ENCODE measurements at regions not wholly inside any gene's neighbourhood (a gene's known extent, or its start where the extent isn't known, plus 50 kb on each side); places are given as distances from the start of the nearest gene placed in this dataset.

DNA sequence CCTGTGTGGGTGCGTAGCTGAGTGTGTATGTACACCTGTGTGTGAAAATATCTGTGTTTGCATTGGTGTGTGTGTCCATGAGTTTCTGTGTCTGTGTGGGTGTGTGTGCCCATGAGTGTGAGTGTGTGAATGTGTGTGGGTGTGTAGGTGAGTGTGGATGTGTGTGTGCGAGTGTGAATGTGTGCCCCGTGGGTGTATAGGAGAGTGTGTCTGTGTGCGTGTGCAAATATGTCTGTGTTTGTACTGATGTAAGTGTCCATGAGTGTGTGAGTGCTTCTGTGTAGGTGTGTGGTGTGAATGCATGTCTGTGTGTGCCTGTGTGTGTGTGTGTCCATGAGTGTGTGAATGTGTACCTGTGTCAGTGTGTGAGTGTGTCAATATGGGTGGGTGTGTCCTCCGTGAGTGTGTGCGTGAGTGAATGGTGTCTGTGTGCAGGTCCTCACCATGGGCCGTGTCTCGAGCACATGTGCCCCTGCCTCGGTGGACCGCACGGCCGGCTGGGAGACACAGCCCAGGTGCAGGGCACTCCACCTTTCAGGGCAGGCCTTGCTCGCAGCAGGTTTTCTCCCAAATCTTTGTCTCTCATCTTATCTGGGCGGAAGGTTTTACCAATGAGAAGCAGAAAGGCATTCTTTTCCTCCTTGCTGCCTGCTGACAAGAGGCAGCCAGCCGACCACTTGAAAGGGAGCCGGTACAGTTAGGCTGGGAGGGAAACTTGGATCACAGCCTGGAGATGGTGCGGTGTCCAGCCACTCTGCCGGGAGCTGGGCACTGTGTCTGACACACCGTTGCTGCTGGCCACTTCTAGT is 107.1 kb upstream of the FAM20C start:
- no peak for TF ChIP-seq EZH2 (IDR thresholded peaks at IDR 0.05; ENCODE audit: insufficient read depth, low read length)
- TF ChIP-seq, protein P1, sequence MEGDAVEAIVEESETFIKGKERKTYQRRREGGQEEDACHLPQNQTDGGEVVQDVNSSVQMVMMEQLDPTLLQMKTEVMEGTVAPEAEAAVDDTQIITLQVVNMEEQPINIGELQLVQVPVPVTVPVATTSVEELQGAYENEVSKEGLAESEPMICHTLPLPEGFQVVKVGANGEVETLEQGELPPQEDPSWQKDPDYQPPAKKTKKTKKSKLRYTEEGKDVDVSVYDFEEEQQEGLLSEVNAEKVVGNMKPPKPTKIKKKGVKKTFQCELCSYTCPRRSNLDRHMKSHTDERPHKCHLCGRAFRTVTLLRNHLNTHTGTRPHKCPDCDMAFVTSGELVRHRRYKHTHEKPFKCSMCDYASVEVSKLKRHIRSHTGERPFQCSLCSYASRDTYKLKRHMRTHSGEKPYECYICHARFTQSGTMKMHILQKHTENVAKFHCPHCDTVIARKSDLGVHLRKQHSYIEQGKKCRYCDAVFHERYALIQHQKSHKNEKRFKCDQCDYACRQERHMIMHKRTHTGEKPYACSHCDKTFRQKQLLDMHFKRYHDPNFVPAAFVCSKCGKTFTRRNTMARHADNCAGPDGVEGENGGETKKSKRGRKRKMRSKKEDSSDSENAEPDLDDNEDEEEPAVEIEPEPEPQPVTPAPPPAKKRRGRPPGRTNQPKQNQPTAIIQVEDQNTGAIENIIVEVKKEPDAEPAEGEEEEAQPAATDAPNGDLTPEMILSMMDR (IDR thresholded peaks at IDR 0.05; ENCODE audit: insufficient read depth, low read depth, low read length) = no peak
